Spleen (tissue), 11 donors: ENCODE measurements at regions not wholly inside any gene's neighbourhood (a gene's known extent, or its start where the extent isn't known, plus 50 kb on each side); places are given as distances from the start of the nearest gene placed in this dataset.

ENCODE experiments used
- DNase-seq: peaks from one replicate; pipeline ENCODE4 v3.0.0-alpha.2; 2020
- H3K27ac ChIP-seq, 8 donors: fragments of 200-600 bp; sonication (generic) in 7 of 8; 1 replicate in 4 of 8; 2 replicates in 4 of 8; pipeline versions ENCODE4 v1.5.0 to v1.8.0; 2016 to 2021; ENCODE audit warnings: inconsistent platforms in 4 of 8, mild to moderate bottlenecking in 4 of 8, moderate library complexity in 1 of 8
- H3K27me3 ChIP-seq, 7 donors: fragments of 200-600 bp; sonication (generic) in 6 of 7; replicated peaks in 1 of 7; 1 replicate in 4 of 7; 2 replicates in 3 of 7; pipeline versions ENCODE4 v1.5.0 to v1.8.0; 2016 to 2021; ENCODE audit warnings: inconsistent platforms in 3 of 7, mild to moderate bottlenecking in 1 of 7
- H3K36me3 ChIP-seq, 6 donors: fragments of 200-600 bp; sonication (generic) in 5 of 6; 1 replicate in 4 of 6; 2 replicates in 2 of 6; pipeline versions ENCODE4 v1.5.0 to v1.8.0; 2016 to 2021; ENCODE audit warnings: inconsistent platforms in 2 of 6
- H3K4me1 ChIP-seq, 6 donors: fragments of 200-600 bp; sonication (generic) in 5 of 6; 1 replicate in 3 of 6; 2 replicates in 3 of 6; pipeline versions ENCODE4 v1.5.0 to v1.8.0; 2016 to 2021; ENCODE audit warnings: inconsistent platforms in 3 of 6
- H3K4me3 ChIP-seq, 8 donors: fragments of 200-600 bp; sonication (generic) in 7 of 8; 1 replicate in 4 of 8; 2 replicates in 4 of 8; pipeline versions ENCODE4 v1.5.0 to v1.8.0; 2016 to 2021; ENCODE audit warnings: inconsistent platforms in 4 of 8, mild to moderate bottlenecking in 4 of 8, moderate library complexity in 2 of 8
- H3K9me3 ChIP-seq, 8 donors: fragments of 200-600 bp; sonication (generic) in 7 of 8; 1 replicate in 4 of 8; 2 replicates in 4 of 8; pipeline versions ENCODE4 v1.5.0 to v1.8.0; 2016 to 2021; ENCODE audit warnings: inconsistent platforms in 4 of 8
- CTCF ChIP-seq, 11 experiments: fragments of 200-600 bp in 7 of 11; fragments of 450-650 bp in 4 of 11; sonication (generic) in 4 of 11; IDR thresholded peaks in 8 of 11; conservative IDR thresholded peaks in 3 of 11; 1 replicate in 7 of 11; 2 replicates in 4 of 11; pipeline versions ENCODE4 v1.4.0 to v1.8.0; 2016 to 2021; ENCODE audit warnings: antibody characterized with exemption in 11 of 11, inconsistent platforms in 4 of 11, mild to moderate bottlenecking in 1 of 11
- POLR2A ChIP-seq, 3 donors: fragments of 450-650 bp; IDR thresholded peaks; one replicate each; pipeline ENCODE4 v1.5.1; 2017; ENCODE audit warnings: antibody characterized with exemption in 3 of 3, mild to moderate bottlenecking in 1 of 3
- POLR2AphosphoS5 ChIP-seq, 3 donors: sonication (generic); formaldehyde crosslinking; IDR thresholded peaks; one replicate each; pipeline ENCODE4 v1.5.1; 2017; ENCODE audit warnings: antibody characterized with exemption in 3 of 3
- WGBS, 5 donors: extraction: QIAGEN DNeasy Blood & Tissue Kit in 3 of 5; methylation state at CpG; one replicate each; pipeline versions ENCODE4 v1.1.5 to v1.1.7; 2013 to 2018; 5-methylcytosine and 5-hydroxymethylcytosine counted together
- intact Hi-C: fragments of 100-400 bp; cut with DNase I; formaldehyde crosslinking; loops from one replicate; pipeline ENCODE4 v1.15.0; 2023; ENCODE audit warnings: low total_unique reads
- donor health status: healthy with polysubstance abuse.
- donor health status: DM: no; HTN: no; CAD: no; lungs with moderate emphysema.
- donor health status: DM: no; HTN: no; CAD: no.
- donor health status: Bipolar disorder and iron deficiency.
- donor health status: healthy.
- donor health status: DM: no; HTN: no; CAD: no.
- donor health status: DM: yes; HTN: yes; CAD: no.

GRCh38 chr2:208568203-208568602, 161.6 kb downstream of the PTH2R start:
- H3K27me3 ChIP-seq: no peaks in the 10 kb centered on the region
- H3K4me3 ChIP-seq: no peak overlapping the region
- no peaks in the 10 kb centered on the region for H3K36me3 ChIP-seq
- H3K9me3 ChIP-seq: peaks cover 0 to under 1% (median 0%) of the 10 kb centered on the region in 8 donors
- H3K4me1 ChIP-seq: no peaks in the 10 kb centered on the region
- no peak for DNase-seq
- TF ChIP-seq POLR2A (IDR thresholded peaks at IDR 0.05) (no peak), CTCF (IDR thresholded peaks at IDR 0.05 in 8 of 11, conservative IDR thresholded peaks at IDR 0.05 in 3 of 11) (no peak), POLR2AphosphoS5 (IDR thresholded peaks at IDR 0.05) (no peak)
- intact Hi-C loops: no loop called here
- 60 to 72% (median 66%) methylated on average over 3 of the region's 3 CpGs for WGBS, 5 donors
- H3K27ac ChIP-seq: no peak overlapping the region

- H3K36me3 ChIP-seq: no peaks in the 10 kb centered on the region
- H3K9me3 ChIP-seq: no peaks in the 10 kb centered on the region
- H3K27ac ChIP-seq: no peak overlapping the region
- 74 to 94% (median 88%) methylated on average over 5 of the region's 5 CpGs for WGBS, 5 donors
- no peak overlapping the region for H3K4me3 ChIP-seq
- intact Hi-C loops: no loop called here
- DNase-seq: no peak
- no peaks in the 10 kb centered on the region for H3K27me3 ChIP-seq
- TF ChIP-seq POLR2A (IDR thresholded peaks at IDR 0.05) (no peak), POLR2AphosphoS5 (IDR thresholded peaks at IDR 0.05) (no peak), CTCF (IDR thresholded peaks at IDR 0.05 in 8 of 11, conservative IDR thresholded peaks at IDR 0.05 in 3 of 11) (no peak)
- no peaks in the 10 kb centered on the region for H3K4me1 ChIP-seq
Observed at GRCh38 chr2:208570066-208570465, 163.5 kb downstream of the PTH2R start.

- H3K4me1 ChIP-seq: no peaks in the 10 kb centered on the region
- peaks cover 0 to under 1% (median 0%) of the 10 kb centered on the region in 8 donors for H3K9me3 ChIP-seq
- no peaks in the 10 kb centered on the region for H3K27me3 ChIP-seq
- no peak overlapping the region for H3K4me3 ChIP-seq
- TF ChIP-seq POLR2A (IDR thresholded peaks at IDR 0.05): no peak
- no peaks in the 10 kb centered on the region for H3K36me3 ChIP-seq
- DNase-seq: no peak
- no peak overlapping the region for H3K27ac ChIP-seq
- 57 to 65% (median 60%) methylated on average over 17 of the region's 17 CpGs for WGBS, 5 donors
- intact Hi-C loops: no loop called here
Observed at GRCh38 chr2:208570851-208571763, 164.5 kb downstream of the PTH2R start.

- Histone ChIP-seq H3K4me1 (no peaks in the 10 kb centered on the region), H3K27me3 (no peaks in the 10 kb centered on the region), H3K9me3 (peaks cover 0 to 7% (median under 1%) of the 10 kb centered on the region in 8 donors), H3K27ac (no peak overlapping the region), H3K4me3 (no peak overlapping the region), H3K36me3 (no peaks in the 10 kb centered on the region)
- DNase-seq: no peak
- TF ChIP-seq POLR2AphosphoS5 (IDR thresholded peaks at IDR 0.05) (no peak), CTCF (IDR thresholded peaks at IDR 0.05 in 8 of 11, conservative IDR thresholded peaks at IDR 0.05 in 3 of 11) (no peak), POLR2A (IDR thresholded peaks at IDR 0.05) (no peak)
- intact Hi-C loops: no loop called here
Observed at GRCh38 chr2:208571764-208572131, 165.2 kb downstream of the PTH2R start.
